Ishikawa (cell line): ENCODE measurements at regions not wholly inside any gene's neighbourhood (a gene's known extent, or its start where the extent isn't known, plus 50 kb on each side); places are given as distances from the start of the nearest gene placed in this dataset.

ENCODE experiments used
- CEBPB ChIP-seq: IDR thresholded peaks from 2 replicates; pipeline ENCODE4 v1.6.1; 2012
- EGR1 ChIP-seq: IDR thresholded peaks from 2 replicates; pipeline ENCODE4 v1.6.1; 2012
- EP300 ChIP-seq: IDR thresholded peaks from 2 replicates; pipeline ENCODE4 v1.6.1; 2012; ENCODE audit warnings: borderline replicate concordance
- FOXM1 ChIP-seq: IDR thresholded peaks from 2 replicates; pipeline ENCODE4 v1.6.1; 2012; ENCODE audit warnings: low read depth, borderline replicate concordance
- NFIC ChIP-seq: IDR thresholded peaks from 2 replicates; pipeline ENCODE4 v1.6.1; 2012
- RAD21 ChIP-seq: IDR thresholded peaks from 2 replicates; pipeline ENCODE4 v1.6.1; 2012; ENCODE audit warnings: low read depth
- TAF1 ChIP-seq: IDR thresholded peaks from 2 replicates; pipeline ENCODE4 v1.6.1; 2012; ENCODE audit warnings: low read depth, mild to moderate bottlenecking
- TCF12 ChIP-seq: IDR thresholded peaks from 2 replicates; pipeline ENCODE4 v1.6.1; 2012; ENCODE audit warnings: low read depth
- TEAD4 ChIP-seq: IDR thresholded peaks from 2 replicates; pipeline ENCODE4 v1.6.1; 2012
- YY1 ChIP-seq: IDR thresholded peaks from 2 replicates; pipeline ENCODE4 v1.6.1; 2012; ENCODE audit warnings: low read depth
- ZBTB7A ChIP-seq: IDR thresholded peaks from 2 replicates; pipeline ENCODE4 v1.6.1; 2012; ENCODE audit warnings: low read depth
- TF ChIP-seq, protein P1 (sequence below): IDR thresholded peaks from 2 replicates; pipeline ENCODE4 v1.6.1; 2012; ENCODE audit warnings: low read depth, mild to moderate bottlenecking
- TF ChIP-seq, protein P2 (sequence below): IDR thresholded peaks from 2 replicates; pipeline ENCODE4 v1.6.1; 2012
- TF ChIP-seq, protein P3 (sequence below): IDR thresholded peaks from 2 replicates; pipeline ENCODE4 v1.6.1; 2012

DNA sequence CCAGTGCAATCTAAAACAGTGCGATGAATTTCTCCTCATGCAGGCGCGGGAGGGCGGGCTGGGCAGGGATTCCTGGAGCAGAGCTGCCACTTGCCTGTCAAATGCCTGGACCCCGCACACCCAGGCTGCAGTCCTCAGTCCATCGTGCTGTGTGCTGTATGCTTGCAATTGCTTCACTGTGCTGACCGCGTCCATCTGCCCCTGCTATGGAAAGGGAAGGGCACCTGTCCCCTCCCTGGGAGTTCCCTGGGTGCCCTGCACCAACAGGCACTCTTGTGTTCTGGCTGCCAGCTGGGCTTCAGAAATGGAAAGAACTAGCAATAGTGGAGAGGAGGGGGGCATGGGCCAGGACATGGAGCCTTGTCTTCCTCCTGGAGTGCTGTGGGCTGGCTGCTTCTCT lies 185.4 kb upstream of the B3GAT1 start:
- no peak for TF ChIP-seq EGR1
- TF ChIP-seq, protein P1, sequence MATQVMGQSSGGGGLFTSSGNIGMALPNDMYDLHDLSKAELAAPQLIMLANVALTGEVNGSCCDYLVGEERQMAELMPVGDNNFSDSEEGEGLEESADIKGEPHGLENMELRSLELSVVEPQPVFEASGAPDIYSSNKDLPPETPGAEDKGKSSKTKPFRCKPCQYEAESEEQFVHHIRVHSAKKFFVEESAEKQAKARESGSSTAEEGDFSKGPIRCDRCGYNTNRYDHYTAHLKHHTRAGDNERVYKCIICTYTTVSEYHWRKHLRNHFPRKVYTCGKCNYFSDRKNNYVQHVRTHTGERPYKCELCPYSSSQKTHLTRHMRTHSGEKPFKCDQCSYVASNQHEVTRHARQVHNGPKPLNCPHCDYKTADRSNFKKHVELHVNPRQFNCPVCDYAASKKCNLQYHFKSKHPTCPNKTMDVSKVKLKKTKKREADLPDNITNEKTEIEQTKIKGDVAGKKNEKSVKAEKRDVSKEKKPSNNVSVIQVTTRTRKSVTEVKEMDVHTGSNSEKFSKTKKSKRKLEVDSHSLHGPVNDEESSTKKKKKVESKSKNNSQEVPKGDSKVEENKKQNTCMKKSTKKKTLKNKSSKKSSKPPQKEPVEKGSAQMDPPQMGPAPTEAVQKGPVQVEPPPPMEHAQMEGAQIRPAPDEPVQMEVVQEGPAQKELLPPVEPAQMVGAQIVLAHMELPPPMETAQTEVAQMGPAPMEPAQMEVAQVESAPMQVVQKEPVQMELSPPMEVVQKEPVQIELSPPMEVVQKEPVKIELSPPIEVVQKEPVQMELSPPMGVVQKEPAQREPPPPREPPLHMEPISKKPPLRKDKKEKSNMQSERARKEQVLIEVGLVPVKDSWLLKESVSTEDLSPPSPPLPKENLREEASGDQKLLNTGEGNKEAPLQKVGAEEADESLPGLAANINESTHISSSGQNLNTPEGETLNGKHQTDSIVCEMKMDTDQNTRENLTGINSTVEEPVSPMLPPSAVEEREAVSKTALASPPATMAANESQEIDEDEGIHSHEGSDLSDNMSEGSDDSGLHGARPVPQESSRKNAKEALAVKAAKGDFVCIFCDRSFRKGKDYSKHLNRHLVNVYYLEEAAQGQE, result no peak

DNA sequence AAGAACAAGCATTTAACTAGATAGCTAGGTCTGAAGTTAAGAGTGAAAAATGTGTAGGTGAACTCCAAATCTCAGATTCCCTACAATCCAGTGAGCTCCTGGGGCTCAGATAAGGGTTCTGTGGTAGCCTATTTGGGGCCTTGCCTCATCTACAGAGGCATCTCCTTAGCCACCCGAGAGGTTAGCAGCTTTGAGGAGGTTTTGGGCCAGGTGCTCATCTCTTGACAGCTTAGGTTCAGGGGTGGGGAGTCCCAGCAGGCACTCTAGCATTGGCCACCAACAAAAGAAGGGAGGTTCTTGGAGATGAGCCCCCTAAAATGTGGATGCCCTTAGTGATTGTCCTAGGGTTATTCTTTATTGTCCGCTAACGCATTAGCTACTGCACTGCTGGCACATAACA lies 184.4 kb upstream of the B3GAT1 start:
- TF ChIP-seq CEBPB, result no peak
- no peak for TF ChIP-seq TEAD4

DNA sequence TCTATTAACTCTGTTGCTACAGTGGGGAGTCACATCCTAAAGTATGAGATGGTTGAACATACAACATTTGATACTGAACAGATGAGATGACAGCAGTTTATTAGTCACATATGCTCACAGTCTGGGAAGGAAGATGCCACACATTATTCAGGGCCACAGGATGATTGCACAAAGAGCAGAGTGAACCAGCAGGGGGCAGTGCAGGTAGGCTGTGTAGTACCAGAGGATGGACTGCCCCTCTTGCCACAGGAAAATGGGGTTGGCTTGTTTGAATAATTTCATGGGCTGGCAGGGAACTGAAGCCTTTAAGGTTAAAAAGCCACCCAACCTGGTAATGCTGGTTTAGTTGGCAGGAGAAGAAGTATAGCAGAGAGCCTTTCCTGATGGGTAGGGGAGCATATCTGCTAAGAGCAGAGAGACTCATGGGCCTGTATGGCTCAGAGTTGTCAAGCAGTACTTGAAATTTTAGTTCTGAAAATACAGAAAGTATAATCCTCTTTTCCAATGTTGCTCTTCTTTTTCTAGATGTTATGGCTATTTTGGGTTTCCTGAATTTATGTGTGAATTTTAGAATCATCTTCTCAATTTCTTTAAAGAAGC lies 180.4 kb upstream of the B3GAT1 start:
- peak; percentile 44 for TF ChIP-seq RAD21
- TF ChIP-seq NFIC, result no peak

DNA sequence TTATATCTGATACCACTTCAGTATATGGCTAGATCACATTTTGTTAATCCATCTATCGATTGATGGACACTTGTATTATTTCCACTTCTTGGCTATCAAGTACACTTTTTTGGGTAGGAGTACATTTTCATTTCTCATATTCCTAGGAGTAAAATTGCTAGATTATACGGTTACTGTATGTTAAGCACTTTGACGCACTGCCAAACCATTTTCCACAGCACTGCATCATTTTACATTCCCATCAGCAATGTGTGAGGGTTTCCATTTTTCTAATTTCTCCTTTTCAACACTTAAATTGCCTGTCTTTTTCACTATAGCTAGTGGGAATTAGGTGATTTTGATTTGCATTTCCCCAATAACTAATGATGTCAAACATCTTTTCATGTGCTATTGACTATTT lies 179.3 kb upstream of the B3GAT1 start:
- TF ChIP-seq, protein P1, result no peak
- TF ChIP-seq TAF1 (no peak), ZBTB7A (no peak), YY1 (no peak), CEBPB (no peak), RAD21 (no peak), NFIC (no peak)
- TF ChIP-seq, protein P2, sequence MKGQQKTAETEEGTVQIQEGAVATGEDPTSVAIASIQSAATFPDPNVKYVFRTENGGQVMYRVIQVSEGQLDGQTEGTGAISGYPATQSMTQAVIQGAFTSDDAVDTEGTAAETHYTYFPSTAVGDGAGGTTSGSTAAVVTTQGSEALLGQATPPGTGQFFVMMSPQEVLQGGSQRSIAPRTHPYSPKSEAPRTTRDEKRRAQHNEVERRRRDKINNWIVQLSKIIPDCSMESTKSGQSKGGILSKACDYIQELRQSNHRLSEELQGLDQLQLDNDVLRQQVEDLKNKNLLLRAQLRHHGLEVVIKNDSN, result no peak

DNA sequence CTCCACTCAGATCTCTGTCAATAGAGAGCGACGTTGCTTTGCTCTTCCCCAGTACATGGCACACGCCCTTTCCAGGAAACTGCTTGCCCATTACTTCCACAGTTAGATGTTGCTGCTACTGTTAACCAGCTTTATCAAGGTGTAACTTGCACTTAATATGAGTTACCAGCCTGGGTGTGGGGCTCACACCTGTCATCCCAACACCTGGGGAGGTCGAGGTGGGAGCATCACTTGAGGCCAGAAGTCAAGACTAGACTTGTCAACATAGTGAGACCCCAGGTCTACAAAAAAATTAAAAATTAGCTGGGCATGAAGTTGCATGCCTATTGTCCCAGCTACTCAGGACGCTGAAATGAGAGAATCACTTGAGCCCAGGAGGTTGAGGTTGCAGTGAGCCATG lies 177.1 kb upstream of the B3GAT1 start:
- TF ChIP-seq EGR1 (no peak), ZBTB7A (no peak), EP300 (no peak), RAD21 (no peak), NFIC (no peak)
- TF ChIP-seq, protein P1, result no peak
- TF ChIP-seq, protein P2, result no peak

DNA sequence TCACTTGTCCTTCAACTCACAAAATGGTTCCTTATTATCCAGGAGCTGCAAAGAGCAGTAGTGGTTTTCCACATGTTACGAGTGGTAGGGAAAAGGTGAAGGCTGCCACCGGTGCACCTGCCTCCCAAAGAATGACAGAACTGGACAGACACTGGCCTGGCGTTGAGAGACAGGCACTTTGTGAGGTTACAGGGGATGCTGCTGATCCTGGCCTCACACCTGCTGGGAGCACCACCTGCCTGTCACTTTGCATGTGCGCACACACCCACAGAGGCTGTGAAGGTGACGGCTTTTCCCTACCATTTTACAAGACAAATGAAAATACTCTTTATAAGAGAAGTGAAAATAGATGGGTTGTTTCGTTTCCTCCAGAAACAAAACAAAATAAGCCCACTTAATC lies 175.3 kb upstream of the B3GAT1 start:
- TF ChIP-seq RAD21 (no peak), TCF12 (no peak), TAF1 (no peak), NFIC (no peak), FOXM1 (no peak)
- TF ChIP-seq, protein P3, sequence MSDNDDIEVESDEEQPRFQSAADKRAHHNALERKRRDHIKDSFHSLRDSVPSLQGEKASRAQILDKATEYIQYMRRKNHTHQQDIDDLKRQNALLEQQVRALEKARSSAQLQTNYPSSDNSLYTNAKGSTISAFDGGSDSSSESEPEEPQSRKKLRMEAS, result no peak
- TF ChIP-seq, protein P2, result no peak
